PC-9 (cell line): ENCODE measurements at regions not wholly inside any gene's neighbourhood (a gene's known extent, or its start where the extent isn't known, plus 50 kb on each side); places are given as distances from the start of the nearest gene placed in this dataset.

Experiments used
- EZH2 ChIP-seq: fragments of 200-600 bp; sonication (generic); IDR thresholded peaks from 2 replicates; pipeline ENCODE4 v1.8.0; 2017; ENCODE audit warnings: antibody characterized with exemption, low read depth
- TF ChIP-seq, protein P1 (sequence below): fragments of 200-600 bp; sonication (generic); conservative IDR thresholded peaks from 2 replicates; pipeline ENCODE4 v1.6.1; 2017; ENCODE audit warnings: mixed run types, antibody characterized with exemption, mild to moderate bottlenecking, moderate library complexity

GRCh38 chr5:107257885-107258520 is 412.7 kb downstream of the EFNA5 start:
- TF ChIP-seq, protein P1, sequence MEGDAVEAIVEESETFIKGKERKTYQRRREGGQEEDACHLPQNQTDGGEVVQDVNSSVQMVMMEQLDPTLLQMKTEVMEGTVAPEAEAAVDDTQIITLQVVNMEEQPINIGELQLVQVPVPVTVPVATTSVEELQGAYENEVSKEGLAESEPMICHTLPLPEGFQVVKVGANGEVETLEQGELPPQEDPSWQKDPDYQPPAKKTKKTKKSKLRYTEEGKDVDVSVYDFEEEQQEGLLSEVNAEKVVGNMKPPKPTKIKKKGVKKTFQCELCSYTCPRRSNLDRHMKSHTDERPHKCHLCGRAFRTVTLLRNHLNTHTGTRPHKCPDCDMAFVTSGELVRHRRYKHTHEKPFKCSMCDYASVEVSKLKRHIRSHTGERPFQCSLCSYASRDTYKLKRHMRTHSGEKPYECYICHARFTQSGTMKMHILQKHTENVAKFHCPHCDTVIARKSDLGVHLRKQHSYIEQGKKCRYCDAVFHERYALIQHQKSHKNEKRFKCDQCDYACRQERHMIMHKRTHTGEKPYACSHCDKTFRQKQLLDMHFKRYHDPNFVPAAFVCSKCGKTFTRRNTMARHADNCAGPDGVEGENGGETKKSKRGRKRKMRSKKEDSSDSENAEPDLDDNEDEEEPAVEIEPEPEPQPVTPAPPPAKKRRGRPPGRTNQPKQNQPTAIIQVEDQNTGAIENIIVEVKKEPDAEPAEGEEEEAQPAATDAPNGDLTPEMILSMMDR: no peak
- no peak for TF ChIP-seq EZH2
